DOHH2 (cell line): ENCODE measurements at regions not wholly inside any gene's neighbourhood (a gene's known extent, or its start where the extent isn't known, plus 50 kb on each side); places are given as distances from the start of the nearest gene placed in this dataset.

Source experiments
- H3F3A ChIP-seq: fragments of 200-600 bp; sonication (generic), shearing (Covaris generic); 2 replicates; pipeline ENCODE4 v1.6.0; 2016; ENCODE audit warnings: antibody characterized with exemption, mild to moderate bottlenecking; ENCODE audit not compliant: control insufficient read depth, insufficient read depth
- H3K27ac ChIP-seq: fragments of 200-600 bp; sonication (generic); 2 replicates; pipeline ENCODE4 v1.5.1; 2014; ENCODE audit warnings: low read depth, mild to moderate bottlenecking, low read length, moderate library complexity
- H3K27me3 ChIP-seq: fragments of 200-600 bp; sonication (generic); 2 replicates; pipeline ENCODE4 v1.6.1; 2014; ENCODE audit warnings: mild to moderate bottlenecking, low read length, mixed read lengths; ENCODE audit not compliant: control insufficient read depth
- H3K36me3 ChIP-seq: fragments of 200-600 bp; sonication (generic); 2 replicates; pipeline ENCODE4 v1.6.1; 2014; ENCODE audit warnings: mild to moderate bottlenecking, low read length, moderate library complexity, mixed read lengths; ENCODE audit not compliant: control insufficient read depth
- H3K4me1 ChIP-seq: fragments of 200-600 bp; sonication (generic); 2 replicates; pipeline ENCODE4 v1.6.1; 2014; ENCODE audit warnings: mild to moderate bottlenecking, low read length, mixed read lengths; ENCODE audit not compliant: control insufficient read depth
- H3K4me2 ChIP-seq: fragments of 200-600 bp; sonication (generic); 2 replicates; pipeline ENCODE4 v1.6.0; 2014; ENCODE audit warnings: mild to moderate bottlenecking, low read length, moderate library complexity
- H3K4me3 ChIP-seq: fragments of 200-600 bp; sonication (generic); 2 replicates; pipeline ENCODE4 v1.5.1; 2014; ENCODE audit warnings: mild to moderate bottlenecking, low read length, mixed read lengths
- H3K79me2 ChIP-seq: fragments of 200-600 bp; sonication (generic); 2 replicates; pipeline ENCODE4 v1.6.1; 2014; ENCODE audit warnings: mild to moderate bottlenecking, low read length, mixed read lengths; ENCODE audit not compliant: control insufficient read depth
- H3K9me2 ChIP-seq: fragments of 200-600 bp; sonication (generic); replicated peaks from 2 replicates; pipeline ENCODE4 v1.6.1; 2014; ENCODE audit warnings: mild to moderate bottlenecking, low read length, mixed read lengths; ENCODE audit not compliant: control insufficient read depth
- H3K9me3 ChIP-seq: fragments of 200-600 bp; sonication (generic); 2 replicates; pipeline ENCODE4 v1.6.1; 2014; ENCODE audit warnings: antibody characterized with exemption, low read length, mixed read lengths; ENCODE audit not compliant: control insufficient read depth, insufficient read depth
- H4K20me1 ChIP-seq: fragments of 200-600 bp; sonication (generic); 2 replicates; pipeline ENCODE4 v1.6.0; 2014; ENCODE audit warnings: low read depth, mild to moderate bottlenecking, antibody characterized with exemption, low read length, moderate library complexity; ENCODE audit not compliant: control insufficient read depth, insufficient read depth
- CTCF ChIP-seq: fragments of 200-600 bp; sonication (generic); IDR thresholded peaks from one replicate; pipeline ENCODE4 v1.5.1; 2014; ENCODE audit warnings: antibody characterized with exemption, mild to moderate bottlenecking, low read depth, low read length; ENCODE audit not compliant: poor library complexity, severe bottlenecking
- EZH2phosphoT487 ChIP-seq: fragments of 200-600 bp; sonication (generic); IDR thresholded peaks from 2 replicates; pipeline ENCODE4 v1.6.1; 2017; ENCODE audit warnings: borderline replicate concordance, mild to moderate bottlenecking, antibody characterized with exemption, low read length, moderate library complexity, mixed read lengths

GRCh38 chr2:239903803-239904202 is 121.3 kb downstream of the NDUFA10 start:
- Histone ChIP-seq H3K4me2 (no peak overlapping the region), H3K79me2 (no peaks in the 10 kb centered on the region), H3K36me3 (no peaks in the 10 kb centered on the region), H3K4me1 (no peaks in the 10 kb centered on the region), H3K4me3 (no peak overlapping the region), H3K9me2 (no peaks in the 10 kb centered on the region), H4K20me1 (no peaks in the 10 kb centered on the region), H3F3A (no peaks in the 10 kb centered on the region), H3K9me3 (no peaks in the 10 kb centered on the region), H3K27me3 (no peaks in the 10 kb centered on the region), H3K27ac (no peak overlapping the region)
- TF ChIP-seq CTCF (no peak), EZH2phosphoT487 (no peak)

- Histone ChIP-seq H3K27me3 (no peaks in the 10 kb centered on the region), H3K4me2 (no peak overlapping the region), H3K4me3 (no peak overlapping the region), H3K9me2 (no peaks in the 10 kb centered on the region), H3F3A (no peaks in the 10 kb centered on the region), H3K79me2 (no peaks in the 10 kb centered on the region), H3K9me3 (no peaks in the 10 kb centered on the region), H3K27ac (no peak overlapping the region), H4K20me1 (no peaks in the 10 kb centered on the region), H3K4me1 (no peaks in the 10 kb centered on the region), H3K36me3 (no peaks in the 10 kb centered on the region)
- TF ChIP-seq EZH2phosphoT487 (no peak), CTCF (no peak)
These were observed 121.9 kb downstream of the NDUFA10 start for GRCh38 chr2:239903210-239903609.

- Histone ChIP-seq H3K4me1 (no peaks in the 10 kb centered on the region), H3K9me2 (no peaks in the 10 kb centered on the region), H3K27me3 (no peaks in the 10 kb centered on the region), H3K36me3 (no peaks in the 10 kb centered on the region), H3K27ac (no peak overlapping the region), H3F3A (no peaks in the 10 kb centered on the region), H3K9me3 (no peaks in the 10 kb centered on the region), H3K4me2 (no peak overlapping the region), H3K4me3 (no peak overlapping the region), H4K20me1 (no peaks in the 10 kb centered on the region), H3K79me2 (no peaks in the 10 kb centered on the region)
- TF ChIP-seq CTCF: no peak
- TF ChIP-seq EZH2phosphoT487: no peak
These were observed 122.4 kb downstream of the NDUFA10 start for GRCh38 chr2:239902749-239903201.
